GM12892 (cell line): ENCODE measurements at regions not wholly inside any gene's neighbourhood (a gene's known extent, or its start where the extent isn't known, plus 50 kb on each side); places are given as distances from the start of the nearest gene placed in this dataset.

ENCODE experiments used
- POLR2A ChIP-seq: IDR thresholded peaks from 2 replicates; pipeline ENCODE4 v1.6.1; 2011; ENCODE audit warnings: low read depth, low read length, control low read depth
- POLR2AphosphoS5 ChIP-seq: IDR thresholded peaks from 2 replicates; pipeline ENCODE4 v1.6.1; 2011; ENCODE audit warnings: low read depth, low read length, control low read depth
- TAF1 ChIP-seq: IDR thresholded peaks from 2 replicates; pipeline ENCODE4 v1.6.1; 2011; ENCODE audit warnings: low read depth, mild to moderate bottlenecking, control low read depth, low read length, borderline replicate concordance

DNA sequence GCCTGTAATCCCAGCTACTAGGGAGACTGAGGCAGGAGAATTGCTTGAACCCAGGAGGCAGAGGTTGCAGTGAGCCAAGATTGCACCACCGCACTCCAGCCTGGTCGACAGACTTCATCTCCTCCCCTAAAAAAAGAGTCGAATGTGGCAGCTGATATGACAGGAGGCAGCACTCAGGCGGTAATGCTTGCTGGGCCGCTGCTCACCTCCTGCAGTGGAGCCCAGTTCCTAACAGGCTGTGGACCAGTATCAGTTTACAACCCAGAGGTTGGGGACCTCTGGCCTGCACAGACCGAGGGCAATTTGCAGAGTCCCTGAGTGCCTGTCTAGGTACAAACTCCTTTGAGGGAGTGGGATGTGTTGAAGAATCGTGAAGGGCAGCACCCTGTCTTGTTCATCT, 136.2 kb downstream of the SMAD6 start:
- TF ChIP-seq POLR2AphosphoS5, result no peak
- no peak for TF ChIP-seq TAF1
- TF ChIP-seq POLR2A, result no peak
